Gastrocnemius medialis (tissue), 4 donors: ENCODE measurements at regions not wholly inside any gene's neighbourhood (a gene's known extent, or its start where the extent isn't known, plus 50 kb on each side); places are given as distances from the start of the nearest gene placed in this dataset.

Experiments
- ATAC-seq, 2 donors: fragments of 150-250 bp; one replicate each; pipeline ENCODE4 v1.9.1; 2016
- DNase-seq, 2 donors: peaks; one replicate each; pipeline ENCODE4 v3.0.0-alpha.2; 2019
- H3K27ac ChIP-seq, 4 donors: fragments of 200-600 bp; sonication (generic); 1 replicate in 1 of 4; 2 replicates in 3 of 4; pipeline ENCODE4 v1.5.1; 2016 to 2018; ENCODE audit warnings: mild to moderate bottlenecking in 2 of 4, moderate library complexity in 1 of 4
- H3K27me3 ChIP-seq, 3 donors: fragments of 200-600 bp; sonication (generic) in 2 of 3; 1 replicate in 1 of 3; 2 replicates in 2 of 3; pipeline versions ENCODE4 v1.5.1 to v1.6.0; 2016 to 2019; ENCODE audit warnings: mild to moderate bottlenecking in 1 of 3, moderate library complexity in 1 of 3
- H3K36me3 ChIP-seq, 2 donors: fragments of 200-600 bp; sonication (generic) in 1 of 2; one replicate each; pipeline ENCODE4 v1.5.1; 2017 to 2018
- H3K4me1 ChIP-seq, 2 donors: fragments of 200-600 bp; sonication (generic) in 1 of 2; one replicate each; pipeline ENCODE4 v1.5.1; 2016 to 2017; ENCODE audit warnings: mild to moderate bottlenecking in 2 of 2
- H3K4me3 ChIP-seq, 4 donors: fragments of 200-600 bp; sonication (generic) in 3 of 4; 1 replicate in 1 of 4; 2 replicates in 3 of 4; pipeline ENCODE4 v1.5.1; 2016 to 2019; ENCODE audit warnings: mild to moderate bottlenecking in 2 of 4
- H3K9me3 ChIP-seq, 3 donors: fragments of 200-600 bp; sonication (generic) in 2 of 3; 1 replicate in 1 of 3; 2 replicates in 2 of 3; pipeline ENCODE4 v1.5.1; 2016 to 2019
- POLR2A ChIP-seq, 2 donors: fragments of 450-650 bp; IDR thresholded peaks; one replicate each; pipeline ENCODE4 v1.6.1; 2017; ENCODE audit warnings: antibody characterized with exemption in 2 of 2, mild to moderate bottlenecking in 2 of 2, moderate library complexity in 2 of 2
- in situ Hi-C, 4 donors: fragments of 200-750 bp; cut with MboI; loops; one replicate each; pipeline versions ENCODE4 v1.15.0 to v1.8.0; 2017; ENCODE audit warnings: low sequenced_read_pairs in 4 of 4
- intact Hi-C: fragments of 100-400 bp; cut with DNase I; formaldehyde crosslinking; loops from one replicate; pipeline ENCODE4 v1.15.1; 2023; ENCODE audit warnings: low total_unique reads
- TF ChIP-seq, protein P1 (sequence below), 5 experiments: fragments of 450-650 bp in 3 of 5; fragments of 200-600 bp in 2 of 5; sonication (generic) in 2 of 5; IDR thresholded peaks in 4 of 5; conservative IDR thresholded peaks in 1 of 5; 1 replicate in 4 of 5; 2 replicates in 1 of 5; pipeline ENCODE4 v1.5.1; 2016 to 2019; ENCODE audit warnings: antibody characterized with exemption in 5 of 5, mild to moderate bottlenecking in 3 of 5, moderate library complexity in 3 of 5

DNA sequence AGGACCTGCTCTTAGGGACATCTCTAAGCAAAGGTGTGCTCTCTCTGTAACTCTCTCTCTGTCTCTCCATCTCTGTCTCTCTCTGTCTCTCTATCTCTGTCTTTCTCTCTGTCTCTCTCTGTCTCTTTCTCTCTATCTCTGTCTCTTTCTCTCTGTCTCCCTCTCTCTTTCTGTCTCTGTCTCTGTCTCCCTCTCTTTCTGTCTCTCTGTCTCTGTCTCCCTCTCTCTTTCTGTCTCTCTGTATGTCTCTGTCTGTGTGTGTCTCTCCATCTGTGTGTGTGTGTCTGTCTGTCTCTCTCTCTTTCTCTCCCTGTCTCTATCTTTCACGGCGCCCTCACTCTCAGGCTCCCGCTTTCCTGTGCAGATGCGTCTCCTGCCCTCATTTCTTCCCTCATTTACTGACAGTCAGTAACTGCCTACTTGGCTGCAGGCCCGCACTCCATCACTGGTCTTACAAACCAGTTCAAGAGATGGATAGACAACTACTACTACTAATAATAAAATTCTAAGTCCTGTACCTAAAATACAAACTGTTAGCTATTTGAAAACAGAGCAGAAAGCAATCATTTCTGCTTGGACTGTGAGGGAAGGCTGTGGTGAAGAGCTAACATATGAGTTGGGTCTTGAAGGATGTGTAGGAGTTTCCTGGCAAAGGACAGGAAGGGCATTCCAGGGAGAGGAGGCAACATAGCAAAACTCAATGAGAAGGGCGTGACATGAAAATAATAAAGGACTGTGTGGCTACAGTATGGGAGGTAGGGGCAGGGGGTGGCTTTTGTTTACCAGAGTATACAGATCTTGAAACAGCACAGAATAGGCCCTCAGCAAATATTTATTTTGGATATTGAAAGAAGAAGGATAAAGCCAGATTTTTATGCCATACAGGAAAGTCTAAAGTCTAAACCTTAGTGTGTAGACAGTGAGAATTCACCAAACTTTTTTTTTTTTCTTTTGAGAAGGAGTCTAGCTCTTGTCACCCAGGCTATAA lies 67.8 kb upstream of the TAB2 start:
- no peak overlapping the region for H3K4me3 ChIP-seq
- ATAC-seq: no peak
- H3K27me3 ChIP-seq: no peaks in the 10 kb centered on the region
- DNase-seq: no peak
- in situ Hi-C loops: no loop called here
- intact Hi-C loops: no loop called here
- TF ChIP-seq POLR2A (IDR thresholded peaks at IDR 0.05): no peak
- TF ChIP-seq, protein P1, sequence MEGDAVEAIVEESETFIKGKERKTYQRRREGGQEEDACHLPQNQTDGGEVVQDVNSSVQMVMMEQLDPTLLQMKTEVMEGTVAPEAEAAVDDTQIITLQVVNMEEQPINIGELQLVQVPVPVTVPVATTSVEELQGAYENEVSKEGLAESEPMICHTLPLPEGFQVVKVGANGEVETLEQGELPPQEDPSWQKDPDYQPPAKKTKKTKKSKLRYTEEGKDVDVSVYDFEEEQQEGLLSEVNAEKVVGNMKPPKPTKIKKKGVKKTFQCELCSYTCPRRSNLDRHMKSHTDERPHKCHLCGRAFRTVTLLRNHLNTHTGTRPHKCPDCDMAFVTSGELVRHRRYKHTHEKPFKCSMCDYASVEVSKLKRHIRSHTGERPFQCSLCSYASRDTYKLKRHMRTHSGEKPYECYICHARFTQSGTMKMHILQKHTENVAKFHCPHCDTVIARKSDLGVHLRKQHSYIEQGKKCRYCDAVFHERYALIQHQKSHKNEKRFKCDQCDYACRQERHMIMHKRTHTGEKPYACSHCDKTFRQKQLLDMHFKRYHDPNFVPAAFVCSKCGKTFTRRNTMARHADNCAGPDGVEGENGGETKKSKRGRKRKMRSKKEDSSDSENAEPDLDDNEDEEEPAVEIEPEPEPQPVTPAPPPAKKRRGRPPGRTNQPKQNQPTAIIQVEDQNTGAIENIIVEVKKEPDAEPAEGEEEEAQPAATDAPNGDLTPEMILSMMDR (IDR thresholded peaks at IDR 0.05 in 4 of 5, conservative IDR thresholded peaks at IDR 0.05 in 1 of 5): no peak
- no peak overlapping the region for H3K27ac ChIP-seq
- no peaks in the 10 kb centered on the region for H3K9me3 ChIP-seq
- no peaks in the 10 kb centered on the region for H3K4me1 ChIP-seq
- no peaks in the 10 kb centered on the region for H3K36me3 ChIP-seq

- Histone ChIP-seq H3K36me3 (no peaks in the 10 kb centered on the region), H3K27ac (no peak overlapping the region), H3K4me3 (no peak overlapping the region), H3K27me3 (no peaks in the 10 kb centered on the region), H3K9me3 (no peaks in the 10 kb centered on the region), H3K4me1 (no peaks in the 10 kb centered on the region)
- in situ Hi-C loops (no loop called here), intact Hi-C loops (no loop called here)
- TF ChIP-seq POLR2A (IDR thresholded peaks at IDR 0.05): no peak
- TF ChIP-seq, protein P1 (IDR thresholded peaks at IDR 0.05 in 4 of 5, conservative IDR thresholded peaks at IDR 0.05 in 1 of 5): no peak
- DNase-seq: no peak
- ATAC-seq: no peak
Observed at GRCh38 chr6:149250951-149251350, 66.6 kb upstream of the TAB2 start.

DNA sequence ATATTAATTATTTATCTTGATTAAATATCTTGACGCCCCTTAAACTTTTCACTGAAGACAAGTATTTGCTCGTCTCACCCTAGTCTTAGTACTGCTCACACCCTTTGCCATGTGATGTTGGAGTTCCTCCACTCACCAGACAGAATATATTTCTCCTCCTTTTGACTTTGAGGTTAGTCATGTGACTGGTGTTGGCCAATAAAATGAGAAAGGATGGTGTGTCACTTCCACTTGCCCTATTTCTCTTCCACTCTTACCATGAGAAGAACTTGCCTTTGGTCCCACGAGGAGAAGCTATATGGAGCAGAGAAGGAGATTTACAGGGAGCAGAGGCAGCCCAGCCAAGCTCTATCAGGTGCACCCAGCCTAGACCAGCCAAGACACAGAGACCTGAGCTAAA lies 64.9 kb upstream of the TAB2 start:
- TF ChIP-seq, protein P1 (IDR thresholded peaks at IDR 0.05 in 4 of 5, conservative IDR thresholded peaks at IDR 0.05 in 1 of 5): no peak
- TF ChIP-seq POLR2A (IDR thresholded peaks at IDR 0.05): no peak
- ATAC-seq: no peak
- H3K27me3 ChIP-seq: no peaks in the 10 kb centered on the region

GRCh38 chr6:149254253-149254652 lies 63.3 kb upstream of the TAB2 start:
- Histone ChIP-seq H3K4me3 (no peak overlapping the region), H3K27ac (no peak overlapping the region), H3K27me3 (no peaks in the 10 kb centered on the region), H3K9me3 (no peaks in the 10 kb centered on the region), H3K4me1 (no peaks in the 10 kb centered on the region), H3K36me3 (no peaks in the 10 kb centered on the region)
- ATAC-seq: no peak
- intact Hi-C loops: no loop called here
- in situ Hi-C loops: no loop called here
- no peak for TF ChIP-seq POLR2A (IDR thresholded peaks at IDR 0.05)
- TF ChIP-seq, protein P1 (IDR thresholded peaks at IDR 0.05 in 4 of 5, conservative IDR thresholded peaks at IDR 0.05 in 1 of 5): no peak
- DNase-seq: no peak

More for the DNA sequence above, 64.9 kb upstream of the TAB2 start:
- Histone ChIP-seq H3K4me3 (no peak overlapping the region), H3K36me3 (no peaks in the 10 kb centered on the region), H3K9me3 (no peaks in the 10 kb centered on the region), H3K4me1 (no peaks in the 10 kb centered on the region), H3K27ac (no peak overlapping the region)
- intact Hi-C loops (no loop called here), in situ Hi-C loops (no loop called here)
- no peak for DNase-seq
